ENCODE measurements at regions not wholly inside any gene's neighbourhood (a gene's known extent, or its start where the extent isn't known, plus 50 kb on each side); places are given as distances from the start of the nearest gene placed in this dataset.

GRCh38 chr2:195106681-195107380 is 550.2 kb upstream of the SLC39A10 start:
- DNase-seq (ENCODE audit: low spot score) = no peak
- TF ChIP-seq ZNF512 (CRISPR knock-in tag; IDR thresholded peaks at IDR 0.05; ENCODE audit: borderline replicate concordance) (no peak), ATF2 (CRISPR knock-in tag; IDR thresholded peaks at IDR 0.05; ENCODE audit: borderline replicate concordance, low read depth) (no peak), TP53 (CRISPR knock-in tag; IDR thresholded peaks at IDR 0.05) (no peak), PRDM15 (CRISPR knock-in tag; IDR thresholded peaks at IDR 0.05) (no peak), ARID4B (CRISPR knock-in tag; IDR thresholded peaks at IDR 0.05; ENCODE audit: borderline replicate concordance) (no peak)
- no peak overlapping the region for H3K27ac Mint-ChIP-seq
- H3K36me3 Mint-ChIP-seq = no peaks in the 10 kb centered on the region; the same call in 1 of the 2 replicates
- no peak for ATAC-seq
- POLR2A ChIA-PET = no interaction called here
- peaks cover 19% of the 10 kb centered on the region for H3K9me3 Mint-ChIP-seq
- CTCF ChIA-PET = no interaction called here
- H3K4me1 Mint-ChIP-seq = no peaks in the 10 kb centered on the region
- H3K27me3 Mint-ChIP-seq (ENCODE audit: low read depth) = no peaks in the 10 kb centered on the region
- no peak overlapping the region for H3K4me3 Mint-ChIP-seq

- no peak overlapping the region for H3K27ac Mint-ChIP-seq
- H3K36me3 Mint-ChIP-seq = no peaks in the 10 kb centered on the region; the same call in 1 of the 2 replicates
- no peak overlapping the region for H3K4me3 Mint-ChIP-seq
- ATAC-seq (no peak), DNase-seq (ENCODE audit: low spot score) (no peak)
- no peaks in the 10 kb centered on the region for H3K4me1 Mint-ChIP-seq
- CTCF ChIA-PET = no interaction called here
- H3K27me3 Mint-ChIP-seq (ENCODE audit: low read depth) = no peaks in the 10 kb centered on the region
- POLR2A ChIA-PET = no interaction called here
- peaks cover 14% of the 10 kb centered on the region for H3K9me3 Mint-ChIP-seq
- TF ChIP-seq NFYB (CRISPR knock-in tag; conservative IDR thresholded peaks at IDR 0.05; ENCODE audit: low read depth) (no peak), ETV6 (CRISPR knock-in tag; IDR thresholded peaks at IDR 0.05) (no peak), NFE2L1 (CRISPR knock-in tag; IDR thresholded peaks at IDR 0.05) (no peak), ATF6 (CRISPR knock-in tag; IDR thresholded peaks at IDR 0.05) (no peak), ZBTB43 (CRISPR knock-in tag; IDR thresholded peaks at IDR 0.05) (no peak), SOX15 (CRISPR knock-in tag; IDR thresholded peaks at IDR 0.05) (no peak), ZNF671 (CRISPR knock-in tag; IDR thresholded peaks at IDR 0.05) (no peak), PRDM15 (CRISPR knock-in tag; IDR thresholded peaks at IDR 0.05) (no peak), ZMAT4 (CRISPR knock-in tag; IDR thresholded peaks at IDR 0.05) (no peak)
These were observed 551.4 kb upstream of the SLC39A10 start for GRCh38 chr2:195105581-195105980.

Measured in WTC11 (cell line).